ENCODE measurements at regions not wholly inside any gene's neighbourhood (a gene's known extent, or its start where the extent isn't known, plus 50 kb on each side); places are given as distances from the start of the nearest gene placed in this dataset.
"Not testable (repeated sequence)": the region's sequence is repeated elsewhere in the genome, so short reads cannot be mapped to it uniquely, and the experiment has no call there.

- DNase-seq (no peak), ATAC-seq (no peak)
- no peak overlapping the region for H3K4me3 Mint-ChIP-seq
- H3K36me3 Mint-ChIP-seq (ENCODE audit: low read depth) = no peaks in the 10 kb centered on the region
- H3K9me3 ChIP-seq (ENCODE audit: control insufficient read depth, low read length, poor library complexity, severe bottlenecking) = no peaks in the 10 kb centered on the region
- H3K4me1 Mint-ChIP-seq = no peaks in the 10 kb centered on the region
- no peak overlapping the region for H3K27ac Mint-ChIP-seq
- peaks cover 56% of the 10 kb centered on the region for H3K27me3 Mint-ChIP-seq
Observed at GRCh38 chr2:234797566-234798250, 154.1 kb upstream of the SH3BP4 start.

- no peaks in the 10 kb centered on the region for H3K4me1 Mint-ChIP-seq
- H3K4me3 Mint-ChIP-seq = no peak overlapping the region
- no peak overlapping the region for H3K27ac Mint-ChIP-seq
- H3K36me3 Mint-ChIP-seq (ENCODE audit: low read depth) = no peaks in the 10 kb centered on the region
- H3K9me3 ChIP-seq (ENCODE audit: control insufficient read depth, low read length, poor library complexity, severe bottlenecking) = no peaks in the 10 kb centered on the region
- DNase-seq (no peak), ATAC-seq (no peak)
- H3K27me3 Mint-ChIP-seq = peaks cover 55% of the 10 kb centered on the region
Observed at GRCh38 chr2:234796045-234796591, 155.7 kb upstream of the SH3BP4 start.

GRCh38 chr2:234795272-234795920 lies 156.4 kb upstream of the SH3BP4 start:
- H3K9me3 ChIP-seq (ENCODE audit: control insufficient read depth, low read length, poor library complexity, severe bottlenecking) = no peaks in the 10 kb centered on the region
- Mint-ChIP-seq H3K27me3 (peaks cover 54% of the 10 kb centered on the region), H3K4me1 (no peaks in the 10 kb centered on the region), H3K36me3 (ENCODE audit: low read depth) (no peaks in the 10 kb centered on the region), H3K27ac (no peak overlapping the region), H3K4me3 (no peak overlapping the region)
- no peak for DNase-seq
- ATAC-seq = no peak

DNA sequence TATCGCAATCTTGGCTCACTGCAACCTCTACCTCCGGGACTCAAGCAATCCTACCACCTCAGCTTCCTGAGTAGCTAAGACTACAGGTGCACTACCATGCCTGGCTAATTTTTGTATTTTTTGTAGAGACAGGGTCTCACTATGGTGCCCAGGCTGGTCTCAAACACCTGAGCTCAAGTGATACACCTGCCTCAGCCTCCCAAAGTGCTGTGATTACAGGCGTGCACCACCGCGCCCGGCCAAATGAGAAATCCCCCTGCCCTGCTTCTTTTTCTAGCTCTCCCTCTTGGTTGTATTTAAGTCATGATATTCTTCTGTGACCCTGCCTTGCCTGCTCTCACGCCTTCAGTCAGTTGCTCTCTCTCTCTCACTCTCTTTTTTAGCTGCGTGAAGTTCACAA lies 157.0 kb upstream of the SH3BP4 start:
- DNase-seq (no peak), ATAC-seq (no peak)
- H3K27ac Mint-ChIP-seq = no peak overlapping the region
- no peaks in the 10 kb centered on the region for H3K4me1 Mint-ChIP-seq
- H3K9me3 ChIP-seq (ENCODE audit: control insufficient read depth, low read length, poor library complexity, severe bottlenecking) = no peaks in the 10 kb centered on the region
- H3K4me3 Mint-ChIP-seq = no peak overlapping the region
- no peaks in the 10 kb centered on the region for H3K36me3 Mint-ChIP-seq (ENCODE audit: low read depth)
- H3K27me3 Mint-ChIP-seq = peaks cover 54% of the 10 kb centered on the region

DNA sequence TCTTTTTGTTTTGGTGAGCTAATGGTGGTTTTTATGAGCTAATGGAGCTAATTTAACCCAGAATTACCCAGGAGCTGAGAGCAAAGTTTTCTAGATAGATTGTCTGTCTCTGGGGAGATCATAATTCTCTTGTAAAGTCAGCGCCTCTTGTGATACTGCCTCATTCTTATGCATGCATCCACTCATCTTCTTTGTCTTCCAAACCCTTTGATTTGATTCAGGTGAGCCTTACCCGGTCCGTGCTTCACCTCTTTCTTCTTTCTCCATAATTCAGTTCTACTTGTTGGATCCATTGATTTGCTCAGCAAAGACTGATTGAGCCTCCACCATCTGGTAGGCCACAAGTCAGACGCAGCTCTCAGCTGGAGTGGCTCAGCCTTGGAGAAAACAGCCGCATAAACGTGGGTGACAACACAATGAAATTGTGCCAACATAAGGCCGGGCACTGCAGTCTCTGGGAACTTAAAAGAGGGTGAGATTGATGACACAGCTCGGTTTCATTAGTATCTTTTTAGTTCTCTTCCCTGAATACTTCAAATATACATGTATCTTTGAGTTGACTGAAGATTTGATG lies 158.5 kb upstream of the SH3BP4 start:
- ATAC-seq (no peak), DNase-seq (no peak)
- H3K4me1 Mint-ChIP-seq = no peaks in the 10 kb centered on the region
- H3K27me3 Mint-ChIP-seq = peaks cover 52% of the 10 kb centered on the region
- H3K27ac Mint-ChIP-seq = no peak overlapping the region
- no peaks in the 10 kb centered on the region for H3K36me3 Mint-ChIP-seq (ENCODE audit: low read depth)
- H3K9me3 ChIP-seq (ENCODE audit: control insufficient read depth, low read length, poor library complexity, severe bottlenecking) = no peaks in the 10 kb centered on the region
- H3K4me3 Mint-ChIP-seq = no peak overlapping the region

- no peaks in the 10 kb centered on the region for H3K36me3 Mint-ChIP-seq (ENCODE audit: low read depth)
- peaks cover 48% of the 10 kb centered on the region for H3K27me3 Mint-ChIP-seq
- no peak overlapping the region for H3K4me3 Mint-ChIP-seq
- ATAC-seq = no peak
- DNase-seq = no peak
- H3K27ac Mint-ChIP-seq = no peak overlapping the region
- no peaks in the 10 kb centered on the region for H3K4me1 Mint-ChIP-seq
- no peaks in the 10 kb centered on the region for H3K9me3 ChIP-seq (ENCODE audit: control insufficient read depth, low read length, poor library complexity, severe bottlenecking)
Observed at GRCh38 chr2:234792621-234793022, 159.2 kb upstream of the SH3BP4 start.

DNA sequence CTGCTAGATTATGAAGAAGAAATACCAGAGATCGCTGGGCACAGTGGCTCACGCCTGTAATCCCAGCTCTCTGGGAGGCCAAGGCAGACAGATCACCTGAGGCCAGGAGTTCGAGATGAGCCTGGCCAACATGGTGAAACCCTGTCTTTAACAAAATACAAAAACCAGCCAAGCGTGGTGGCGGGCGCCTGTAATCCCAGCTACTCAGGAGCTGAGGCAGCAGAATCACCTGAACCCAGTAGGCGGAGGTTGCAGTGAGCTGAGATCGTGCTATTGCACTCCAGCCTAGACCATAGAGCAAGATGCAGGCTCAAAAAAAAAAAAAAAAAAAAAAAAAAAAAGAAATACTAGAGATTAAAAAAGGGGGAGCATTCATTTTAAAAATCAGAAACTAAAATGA lies 159.7 kb upstream of the SH3BP4 start:
- H3K27me3 Mint-ChIP-seq = peaks cover 42% of the 10 kb centered on the region
- not testable (repeated sequence) for H3K27ac Mint-ChIP-seq; H3K4me1 Mint-ChIP-seq; H3K4me3 Mint-ChIP-seq; DNase-seq; ATAC-seq; H3K36me3 Mint-ChIP-seq (ENCODE audit: low read depth); H3K9me3 ChIP-seq (ENCODE audit: control insufficient read depth, low read length, poor library complexity, severe bottlenecking)

DNA sequence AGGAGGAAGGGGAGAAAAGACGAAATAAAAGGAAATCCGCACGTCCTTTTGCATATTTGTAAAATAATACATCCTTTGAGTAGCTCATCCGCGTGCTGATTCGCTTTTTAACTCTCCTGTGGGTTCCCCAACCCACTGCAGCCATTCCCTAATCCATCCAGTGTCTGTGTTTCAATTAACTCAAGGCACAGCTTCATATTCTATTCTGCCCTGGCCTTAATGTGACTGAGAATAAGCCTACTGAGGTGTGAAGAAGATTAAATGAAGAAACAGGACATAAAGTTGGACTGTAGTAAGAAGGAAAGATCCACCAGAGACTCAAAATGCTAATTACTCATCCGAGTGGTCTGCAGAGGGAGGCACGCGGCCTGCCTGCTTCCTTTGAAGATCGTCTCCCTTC lies 161.4 kb upstream of the SH3BP4 start:
- no peak overlapping the region for H3K4me3 Mint-ChIP-seq
- no peak for DNase-seq
- no peaks in the 10 kb centered on the region for H3K36me3 Mint-ChIP-seq (ENCODE audit: low read depth)
- ATAC-seq = no peak
- H3K27ac Mint-ChIP-seq = no peak overlapping the region
- peaks cover 31% of the 10 kb centered on the region for H3K27me3 Mint-ChIP-seq
- H3K9me3 ChIP-seq (ENCODE audit: control insufficient read depth, low read length, poor library complexity, severe bottlenecking) = no peaks in the 10 kb centered on the region
- no peaks in the 10 kb centered on the region for H3K4me1 Mint-ChIP-seq

GRCh38 chr2:234789556-234790325 lies 162.1 kb upstream of the SH3BP4 start:
- H3K4me3 Mint-ChIP-seq = no peak overlapping the region
- DNase-seq (no peak), ATAC-seq (no peak)
- H3K9me3 ChIP-seq (ENCODE audit: control insufficient read depth, low read length, poor library complexity, severe bottlenecking) = no peaks in the 10 kb centered on the region
- H3K27me3 Mint-ChIP-seq = peaks cover 31% of the 10 kb centered on the region
- H3K27ac Mint-ChIP-seq = no peak overlapping the region
- H3K4me1 Mint-ChIP-seq = no peaks in the 10 kb centered on the region
- H3K36me3 Mint-ChIP-seq (ENCODE audit: low read depth) = no peaks in the 10 kb centered on the region

DNA sequence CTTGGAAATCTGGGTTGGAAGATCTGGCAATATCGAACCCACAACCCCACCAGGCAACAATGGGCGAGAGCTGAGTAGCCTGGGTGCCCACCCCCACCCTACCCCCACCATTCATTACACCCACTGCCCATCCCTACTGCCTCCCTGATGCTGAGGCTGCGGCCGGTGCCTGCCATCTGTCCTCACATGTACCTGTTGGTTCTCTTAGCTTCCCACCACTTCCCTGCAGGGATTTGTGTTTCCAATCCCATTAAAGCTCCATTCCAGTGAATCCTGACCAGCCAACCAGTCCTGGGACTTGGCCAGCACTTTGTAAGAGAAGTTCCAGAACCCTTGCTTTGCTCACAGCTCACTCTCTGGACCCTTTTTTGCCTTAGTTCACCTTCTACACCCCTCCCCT lies 163.0 kb upstream of the SH3BP4 start:
- H3K27me3 Mint-ChIP-seq = peaks cover 31% of the 10 kb centered on the region
- no peak for ATAC-seq
- H3K9me3 ChIP-seq (ENCODE audit: control insufficient read depth, low read length, poor library complexity, severe bottlenecking) = no peaks in the 10 kb centered on the region

GRCh38 chr2:234788381-234788780 lies 163.4 kb upstream of the SH3BP4 start:
- peaks cover 3% of the 10 kb centered on the region for H3K36me3 Mint-ChIP-seq (ENCODE audit: low read depth)
- H3K4me1 Mint-ChIP-seq = no peaks in the 10 kb centered on the region
- no peak overlapping the region for H3K27ac Mint-ChIP-seq
- peaks cover 31% of the 10 kb centered on the region for H3K27me3 Mint-ChIP-seq
- no peak overlapping the region for H3K4me3 Mint-ChIP-seq
- H3K9me3 ChIP-seq (ENCODE audit: control insufficient read depth, low read length, poor library complexity, severe bottlenecking) = no peaks in the 10 kb centered on the region
- DNase-seq (no peak), ATAC-seq (no peak)

More for the DNA sequence above, 163.0 kb upstream of the SH3BP4 start:
- Mint-ChIP-seq H3K4me3 (no peak overlapping the region), H3K4me1 (no peaks in the 10 kb centered on the region), H3K27ac (no peak overlapping the region), H3K36me3 (ENCODE audit: low read depth) (peaks cover 3% of the 10 kb centered on the region)
- no peak for DNase-seq

GRCh38 chr2:234787114-234787513 lies 164.7 kb upstream of the SH3BP4 start:
- H3K27ac Mint-ChIP-seq = no peak overlapping the region
- no peaks in the 10 kb centered on the region for H3K9me3 ChIP-seq (ENCODE audit: control insufficient read depth, low read length, poor library complexity, severe bottlenecking)
- peaks cover 31% of the 10 kb centered on the region for H3K27me3 Mint-ChIP-seq
- no peaks in the 10 kb centered on the region for H3K4me1 Mint-ChIP-seq
- ATAC-seq (no peak), DNase-seq (no peak)
- peaks cover 3% of the 10 kb centered on the region for H3K36me3 Mint-ChIP-seq (ENCODE audit: low read depth)
- H3K4me3 Mint-ChIP-seq = no peak overlapping the region

GRCh38 chr2:234773764-234774409 lies 177.9 kb upstream of the SH3BP4 start:
- no peak for DNase-seq
- peaks cover 57% of the 10 kb centered on the region for H3K27me3 Mint-ChIP-seq
- H3K36me3 Mint-ChIP-seq (ENCODE audit: low read depth) = peaks cover 2% of the 10 kb centered on the region
- H3K4me3 Mint-ChIP-seq = no peak overlapping the region
- ATAC-seq = no peak
- no peaks in the 10 kb centered on the region for H3K9me3 ChIP-seq (ENCODE audit: control insufficient read depth, low read length, poor library complexity, severe bottlenecking)
- peaks cover 5% of the 10 kb centered on the region for H3K4me1 Mint-ChIP-seq
- H3K27ac Mint-ChIP-seq = no peak overlapping the region
